ENCODE measurements at regions not wholly inside any gene's neighbourhood (a gene's known extent, or its start where the extent isn't known, plus 50 kb on each side); places are given as distances from the start of the nearest gene placed in this dataset.
"Not testable (repeated sequence)": the region's sequence is repeated elsewhere in the genome, so short reads cannot be mapped to it uniquely, and the experiment has no call there.

- H3K27ac ChIP-seq (ENCODE audit: low read depth, low read length); H3K4me3 ChIP-seq (ENCODE audit: low read length); H3K9ac ChIP-seq (ENCODE audit: low read length); H3K36me3 ChIP-seq (ENCODE audit: control insufficient read depth, insufficient read depth, low read length); H3K27me3 ChIP-seq (ENCODE audit: control insufficient read depth, insufficient read depth, low read length); H3K4me1 ChIP-seq (ENCODE audit: control insufficient read depth, insufficient read depth, low read length): not testable (repeated sequence)
These were observed 773.7 kb upstream of the CITED2 start for GRCh38 chr6:140147825-140148814.

GRCh38 chr6:140140891-140141290 is 766.4 kb upstream of the CITED2 start:
- Histone ChIP-seq H3K4me1 (ENCODE audit: control insufficient read depth, insufficient read depth, low read length) (no peaks in the 10 kb centered on the region), H3K27me3 (ENCODE audit: control insufficient read depth, insufficient read depth, low read length) (no peaks in the 10 kb centered on the region), H3K36me3 (ENCODE audit: control insufficient read depth, insufficient read depth, low read length) (no peaks in the 10 kb centered on the region), H3K4me3 (ENCODE audit: low read length) (no peak overlapping the region), H3K27ac (ENCODE audit: low read depth, low read length) (no peak overlapping the region), H3K9ac (ENCODE audit: low read length) (no peak overlapping the region)

GRCh38 chr6:140138311-140139010 is 764.0 kb upstream of the CITED2 start:
- H3K27me3 ChIP-seq (ENCODE audit: control insufficient read depth, insufficient read depth, low read length), result no peaks in the 10 kb centered on the region
- H3K27ac ChIP-seq (ENCODE audit: low read depth, low read length), result no peak overlapping the region
- no peaks in the 10 kb centered on the region for H3K36me3 ChIP-seq (ENCODE audit: control insufficient read depth, insufficient read depth, low read length)
- H3K9ac ChIP-seq (ENCODE audit: low read length), result no peak overlapping the region
- no peaks in the 10 kb centered on the region for H3K4me1 ChIP-seq (ENCODE audit: control insufficient read depth, insufficient read depth, low read length)
- no peak overlapping the region for H3K4me3 ChIP-seq (ENCODE audit: low read length)

GRCh38 chr6:140134224-140134623 is 759.8 kb upstream of the CITED2 start:
- H3K4me3 ChIP-seq (ENCODE audit: low read length), result no peak overlapping the region
- H3K9ac ChIP-seq (ENCODE audit: low read length), result no peak overlapping the region
- H3K36me3 ChIP-seq (ENCODE audit: control insufficient read depth, insufficient read depth, low read length), result no peaks in the 10 kb centered on the region
- no peak overlapping the region for H3K27ac ChIP-seq (ENCODE audit: low read depth, low read length)
- no peaks in the 10 kb centered on the region for H3K27me3 ChIP-seq (ENCODE audit: control insufficient read depth, insufficient read depth, low read length)
- no peaks in the 10 kb centered on the region for H3K4me1 ChIP-seq (ENCODE audit: control insufficient read depth, insufficient read depth, low read length)

DNA sequence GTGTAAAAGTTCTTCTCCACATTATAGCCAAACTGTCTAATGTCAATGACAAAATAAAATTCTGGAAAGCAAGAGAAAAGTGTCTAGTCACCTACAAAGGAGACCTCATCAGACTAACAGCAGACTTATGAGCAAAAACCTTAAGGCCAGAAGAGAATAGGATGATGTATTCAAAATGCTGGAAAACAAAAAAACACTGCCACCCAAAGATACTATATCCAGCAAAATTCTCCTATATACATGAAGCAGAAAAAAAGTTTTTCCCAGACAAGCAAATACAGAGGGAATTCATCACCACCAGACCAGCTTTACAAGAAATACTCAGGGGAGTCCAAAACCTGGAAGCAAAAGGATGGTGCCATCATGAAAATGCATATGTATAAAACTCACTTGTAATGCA is 755.6 kb upstream of the CITED2 start:
- no peaks in the 10 kb centered on the region for H3K27me3 ChIP-seq (ENCODE audit: control insufficient read depth, insufficient read depth, low read length)
- no peak overlapping the region for H3K27ac ChIP-seq (ENCODE audit: low read depth, low read length)
- no peaks in the 10 kb centered on the region for H3K36me3 ChIP-seq (ENCODE audit: control insufficient read depth, insufficient read depth, low read length)
- H3K4me1 ChIP-seq (ENCODE audit: control insufficient read depth, insufficient read depth, low read length), result no peaks in the 10 kb centered on the region
- H3K9ac ChIP-seq (ENCODE audit: low read length), result no peak overlapping the region
- no peak overlapping the region for H3K4me3 ChIP-seq (ENCODE audit: low read length)

- Histone ChIP-seq H3K27ac (ENCODE audit: low read depth, low read length) (no peak overlapping the region), H3K9ac (ENCODE audit: low read length) (no peak overlapping the region), H3K4me1 (ENCODE audit: control insufficient read depth, insufficient read depth, low read length) (no peaks in the 10 kb centered on the region), H3K36me3 (ENCODE audit: control insufficient read depth, insufficient read depth, low read length) (no peaks in the 10 kb centered on the region), H3K4me3 (ENCODE audit: low read length) (no peak overlapping the region), H3K27me3 (ENCODE audit: control insufficient read depth, insufficient read depth, low read length) (no peaks in the 10 kb centered on the region)
These were observed 750.0 kb upstream of the CITED2 start for GRCh38 chr6:140124498-140124897.

- H3K27me3 ChIP-seq (ENCODE audit: control insufficient read depth, insufficient read depth, low read length), result no peaks in the 10 kb centered on the region
- no peaks in the 10 kb centered on the region for H3K36me3 ChIP-seq (ENCODE audit: control insufficient read depth, insufficient read depth, low read length)
- no peak overlapping the region for H3K27ac ChIP-seq (ENCODE audit: low read depth, low read length)
- H3K4me1 ChIP-seq (ENCODE audit: control insufficient read depth, insufficient read depth, low read length), result peaks cover 3% of the 10 kb centered on the region
- no peak overlapping the region for H3K9ac ChIP-seq (ENCODE audit: low read length)
- H3K4me3 ChIP-seq (ENCODE audit: low read length), result no peak overlapping the region
These were observed 733.7 kb upstream of the CITED2 start for GRCh38 chr6:140108167-140108566.

DNA sequence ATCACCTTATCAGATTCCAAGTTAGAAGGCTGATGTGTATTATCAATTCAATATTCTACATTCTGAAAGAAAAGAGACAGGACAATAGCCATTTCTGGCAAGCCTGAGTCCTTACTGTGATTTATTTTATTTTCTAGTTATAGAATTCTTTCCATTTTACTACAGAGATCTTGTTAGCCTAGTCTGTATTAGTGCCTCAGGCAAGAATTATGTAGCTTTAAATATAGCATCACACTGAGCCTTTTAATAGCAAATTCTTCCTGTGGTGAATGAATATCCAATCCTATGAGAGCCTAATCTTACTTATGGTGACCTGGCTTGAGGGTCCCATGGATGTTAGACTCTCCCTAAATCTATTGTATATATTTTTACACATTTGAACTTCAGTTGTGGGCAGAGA is 732.8 kb upstream of the CITED2 start:
- Histone ChIP-seq H3K4me3 (ENCODE audit: low read length) (no peak overlapping the region), H3K9ac (ENCODE audit: low read length) (no peak overlapping the region), H3K36me3 (ENCODE audit: control insufficient read depth, insufficient read depth, low read length) (no peaks in the 10 kb centered on the region), H3K4me1 (ENCODE audit: control insufficient read depth, insufficient read depth, low read length) (peaks cover 3% of the 10 kb centered on the region), H3K27ac (ENCODE audit: low read depth, low read length) (no peak overlapping the region), H3K27me3 (ENCODE audit: control insufficient read depth, insufficient read depth, low read length) (no peaks in the 10 kb centered on the region)

GRCh38 chr6:140105857-140106256 is 731.4 kb upstream of the CITED2 start:
- no peak overlapping the region for H3K4me3 ChIP-seq (ENCODE audit: low read length)
- H3K27ac ChIP-seq (ENCODE audit: low read depth, low read length), result no peak overlapping the region
- no peaks in the 10 kb centered on the region for H3K36me3 ChIP-seq (ENCODE audit: control insufficient read depth, insufficient read depth, low read length)

GRCh38 chr6:140105241-140105640 is 730.8 kb upstream of the CITED2 start:
- Histone ChIP-seq H3K9ac (ENCODE audit: low read length) (no peak overlapping the region), H3K36me3 (ENCODE audit: control insufficient read depth, insufficient read depth, low read length) (no peaks in the 10 kb centered on the region), H3K27ac (ENCODE audit: low read depth, low read length) (no peak overlapping the region), H3K4me3 (ENCODE audit: low read length) (no peak overlapping the region), H3K27me3 (ENCODE audit: control insufficient read depth, insufficient read depth, low read length) (no peaks in the 10 kb centered on the region), H3K4me1 (ENCODE audit: control insufficient read depth, insufficient read depth, low read length) (peaks cover 7% of the 10 kb centered on the region)

More at GRCh38 chr6:140105857-140106256, 731.4 kb upstream of the CITED2 start:
- Histone ChIP-seq H3K4me1 (ENCODE audit: control insufficient read depth, insufficient read depth, low read length) (peaks cover 7% of the 10 kb centered on the region), H3K27me3 (ENCODE audit: control insufficient read depth, insufficient read depth, low read length) (no peaks in the 10 kb centered on the region), H3K9ac (ENCODE audit: low read length) (no peak overlapping the region)

DNA sequence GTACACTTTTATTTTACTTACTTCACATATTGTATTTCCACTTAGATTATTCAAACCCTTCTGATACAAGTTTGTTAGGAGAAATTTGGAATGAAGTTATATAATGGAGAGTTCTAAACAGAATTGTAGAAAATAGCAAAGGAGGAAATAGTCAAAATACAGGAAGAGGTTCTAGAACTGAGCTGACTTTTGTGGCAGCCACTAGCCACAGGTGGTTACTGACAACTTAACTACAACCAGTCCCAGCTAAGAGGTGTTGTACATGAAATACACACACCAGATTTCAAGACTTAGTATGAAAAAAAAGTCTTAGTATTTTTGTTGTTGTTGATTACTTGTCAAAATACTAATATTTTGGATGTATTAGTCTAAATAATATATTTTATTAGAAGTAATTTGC is 727.4 kb upstream of the CITED2 start:
- no peak overlapping the region for H3K27ac ChIP-seq (ENCODE audit: low read depth, low read length)
- no peaks in the 10 kb centered on the region for H3K36me3 ChIP-seq (ENCODE audit: control insufficient read depth, insufficient read depth, low read length)
- H3K27me3 ChIP-seq (ENCODE audit: control insufficient read depth, insufficient read depth, low read length), result no peaks in the 10 kb centered on the region
- peaks cover 4% of the 10 kb centered on the region for H3K4me1 ChIP-seq (ENCODE audit: control insufficient read depth, insufficient read depth, low read length)
- no peak overlapping the region for H3K9ac ChIP-seq (ENCODE audit: low read length)
- no peak overlapping the region for H3K4me3 ChIP-seq (ENCODE audit: low read length)

- Histone ChIP-seq H3K4me3 (ENCODE audit: low read length) (no peak overlapping the region), H3K9ac (ENCODE audit: low read length) (no peak overlapping the region), H3K27me3 (ENCODE audit: control insufficient read depth, insufficient read depth, low read length) (no peaks in the 10 kb centered on the region), H3K4me1 (ENCODE audit: control insufficient read depth, insufficient read depth, low read length) (peaks cover 4% of the 10 kb centered on the region), H3K36me3 (ENCODE audit: control insufficient read depth, insufficient read depth, low read length) (no peaks in the 10 kb centered on the region), H3K27ac (ENCODE audit: low read depth, low read length) (no peak overlapping the region)
These were observed 726.9 kb upstream of the CITED2 start for GRCh38 chr6:140101367-140101766.

All from rectal smooth muscle tissue (tissue), 1 donor.